ENCODE measurements at regions not wholly inside any gene's neighbourhood (a gene's known extent, or its start where the extent isn't known, plus 50 kb on each side); places are given as distances from the start of the nearest gene placed in this dataset.

DNA sequence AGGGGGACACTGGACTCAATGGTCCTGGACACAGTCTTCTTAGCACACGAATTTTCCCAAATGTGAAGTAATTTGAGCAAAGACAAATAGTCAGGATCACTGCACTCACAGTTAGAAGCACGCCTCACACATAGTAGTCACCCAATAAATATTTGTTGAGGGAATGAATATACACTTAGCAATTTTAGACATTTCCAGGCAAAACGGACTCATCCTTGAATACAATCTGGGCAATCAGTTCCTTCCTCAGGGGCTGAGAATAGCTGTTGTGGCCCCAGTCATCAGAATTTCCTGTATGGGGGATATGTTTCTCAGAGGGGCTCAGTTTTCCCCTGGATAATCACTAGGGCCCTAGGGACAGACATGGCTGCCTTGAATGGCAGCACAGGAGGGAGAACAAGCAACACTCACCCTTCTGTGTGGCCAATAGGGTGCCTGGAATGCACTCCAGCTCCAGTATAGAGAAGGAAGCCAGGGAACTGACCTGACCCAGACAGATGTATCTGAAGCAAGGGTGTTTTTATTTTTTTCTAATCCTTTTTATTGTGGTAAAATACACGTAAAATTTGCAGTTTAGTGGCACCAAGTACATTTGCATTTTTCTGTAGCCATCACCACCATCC lies 282.7 kb upstream of the ZNF32 start:
- TF ChIP-seq CTCF (IDR thresholded peaks at IDR 0.05; ENCODE audit: low read length, missing control alignments) = no peak
- peak; percentile 53 for DNase-seq (ENCODE audit: low read depth)
- H3K4me3 ChIP-seq (replicated peaks; ENCODE audit: low read depth, low read length) = no peak overlapping the region

- DNase-seq (ENCODE audit: low read depth) = no peak
- no peak overlapping the region for H3K4me3 ChIP-seq (replicated peaks; ENCODE audit: low read depth, low read length)
- no peak for TF ChIP-seq CTCF (IDR thresholded peaks at IDR 0.05; ENCODE audit: low read length, missing control alignments)
Measured at GRCh38 chr10:43930777-43931176, 282.1 kb upstream of the ZNF32 start.

- no peak for TF ChIP-seq CTCF (IDR thresholded peaks at IDR 0.05; ENCODE audit: low read length, missing control alignments)
- no peak overlapping the region for H3K4me3 ChIP-seq (replicated peaks; ENCODE audit: low read depth, low read length)
- no peak for DNase-seq (ENCODE audit: low read depth)
Measured at GRCh38 chr10:43930243-43930642, 281.6 kb upstream of the ZNF32 start.

GRCh38 chr10:43929122-43929521 lies 280.4 kb upstream of the ZNF32 start:
- DNase-seq (ENCODE audit: low read depth) = no peak
- no peak for TF ChIP-seq CTCF (IDR thresholded peaks at IDR 0.05; ENCODE audit: low read length, missing control alignments)
- H3K4me3 ChIP-seq (replicated peaks; ENCODE audit: low read depth, low read length) = no peak overlapping the region

DNA sequence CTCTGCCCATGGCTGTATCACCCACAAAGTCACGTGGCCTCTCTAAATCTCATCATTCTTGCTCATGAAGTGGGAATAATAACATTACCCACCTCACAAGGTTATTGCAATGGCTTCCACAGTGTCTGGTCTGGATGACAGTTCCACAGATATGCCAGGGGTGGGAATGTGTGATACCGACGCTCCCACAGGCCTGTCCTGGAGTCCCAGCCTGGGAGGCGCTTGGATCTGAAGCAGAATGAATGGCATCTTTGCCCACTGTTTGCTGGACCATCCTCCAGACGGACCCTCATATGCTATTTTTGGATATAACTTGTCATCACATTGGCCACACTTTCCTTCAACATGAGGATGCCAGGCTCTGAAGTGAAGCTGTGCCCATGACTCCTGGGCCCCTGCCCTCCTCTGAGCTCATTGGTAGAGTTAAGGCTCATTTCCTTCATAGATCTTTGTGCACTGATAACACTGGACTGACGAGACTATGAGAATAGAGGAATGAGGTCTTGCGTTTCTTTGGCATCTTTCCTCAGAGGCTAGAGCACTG lies 279.8 kb upstream of the ZNF32 start:
- DNase-seq (ENCODE audit: low read depth) = no peak
- no peak for TF ChIP-seq CTCF (IDR thresholded peaks at IDR 0.05; ENCODE audit: low read length, missing control alignments)

GRCh38 chr10:43926875-43927406 lies 278.3 kb upstream of the ZNF32 start:
- DNase-seq (ENCODE audit: low read depth) = no peak
- no peak for TF ChIP-seq CTCF (IDR thresholded peaks at IDR 0.05; ENCODE audit: low read length, missing control alignments)
- H3K4me3 ChIP-seq (replicated peaks; ENCODE audit: low read depth, low read length) = no peak overlapping the region

More for the DNA sequence above, 279.8 kb upstream of the ZNF32 start:
- H3K4me3 ChIP-seq (replicated peaks; ENCODE audit: low read depth, low read length) = no peak overlapping the region

- DNase-seq (ENCODE audit: low read depth) = no peak
- TF ChIP-seq CTCF (IDR thresholded peaks at IDR 0.05; ENCODE audit: low read length, missing control alignments) = no peak
- no peak overlapping the region for H3K4me3 ChIP-seq (replicated peaks; ENCODE audit: low read depth, low read length)
Measured at GRCh38 chr10:43926371-43926770, 277.7 kb upstream of the ZNF32 start.

All from fibroblast of pulmonary artery (primary cell).